ENCODE measurements at regions not wholly inside any gene's neighbourhood (a gene's known extent, or its start where the extent isn't known, plus 50 kb on each side); places are given as distances from the start of the nearest gene placed in this dataset.

DNA sequence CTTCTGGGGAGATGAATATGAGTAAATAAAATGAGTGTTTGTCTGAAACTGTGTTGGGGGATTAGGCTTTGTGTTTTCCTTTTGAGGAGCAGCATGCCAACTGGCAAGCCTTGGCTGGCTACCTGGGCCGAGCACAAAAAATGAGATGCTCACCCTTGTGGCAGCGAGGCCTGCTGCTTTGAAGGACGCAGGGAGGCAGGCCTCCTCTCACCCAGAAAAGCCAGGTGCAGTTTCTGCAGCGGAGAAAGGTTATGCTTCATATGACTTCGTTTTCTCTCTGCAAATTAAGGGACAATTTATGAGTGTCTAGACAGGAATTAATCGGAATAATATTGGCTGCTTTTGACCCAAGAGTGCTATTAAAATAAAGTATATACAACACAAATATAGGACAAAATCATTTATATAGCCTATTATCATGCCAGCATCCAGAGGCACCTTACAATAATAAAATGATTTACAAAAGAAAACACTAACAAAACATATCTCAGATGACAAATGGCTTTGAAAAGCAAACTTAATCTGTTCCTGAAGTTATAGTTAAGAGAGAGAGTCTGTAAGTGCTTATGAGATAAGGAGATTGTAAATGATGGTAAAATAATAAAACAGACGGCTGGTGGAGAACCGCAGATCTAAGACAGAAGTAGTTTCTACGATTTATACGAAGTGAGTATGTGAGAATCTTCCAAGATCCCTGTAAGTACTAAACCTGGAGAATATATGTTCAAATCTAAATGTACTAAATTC, 682.8 kb upstream of the NR2F2 start:
- Histone ChIP-seq H3K9me3 (no peaks in the 10 kb centered on the region), H3K27me3 (no peaks in the 10 kb centered on the region), H3K27ac (no peak overlapping the region), H3K4me3 (no peak overlapping the region), H3K4me1 (no peaks in the 10 kb centered on the region), H3K36me3 (no peaks in the 10 kb centered on the region)
- TF ChIP-seq, protein P1, sequence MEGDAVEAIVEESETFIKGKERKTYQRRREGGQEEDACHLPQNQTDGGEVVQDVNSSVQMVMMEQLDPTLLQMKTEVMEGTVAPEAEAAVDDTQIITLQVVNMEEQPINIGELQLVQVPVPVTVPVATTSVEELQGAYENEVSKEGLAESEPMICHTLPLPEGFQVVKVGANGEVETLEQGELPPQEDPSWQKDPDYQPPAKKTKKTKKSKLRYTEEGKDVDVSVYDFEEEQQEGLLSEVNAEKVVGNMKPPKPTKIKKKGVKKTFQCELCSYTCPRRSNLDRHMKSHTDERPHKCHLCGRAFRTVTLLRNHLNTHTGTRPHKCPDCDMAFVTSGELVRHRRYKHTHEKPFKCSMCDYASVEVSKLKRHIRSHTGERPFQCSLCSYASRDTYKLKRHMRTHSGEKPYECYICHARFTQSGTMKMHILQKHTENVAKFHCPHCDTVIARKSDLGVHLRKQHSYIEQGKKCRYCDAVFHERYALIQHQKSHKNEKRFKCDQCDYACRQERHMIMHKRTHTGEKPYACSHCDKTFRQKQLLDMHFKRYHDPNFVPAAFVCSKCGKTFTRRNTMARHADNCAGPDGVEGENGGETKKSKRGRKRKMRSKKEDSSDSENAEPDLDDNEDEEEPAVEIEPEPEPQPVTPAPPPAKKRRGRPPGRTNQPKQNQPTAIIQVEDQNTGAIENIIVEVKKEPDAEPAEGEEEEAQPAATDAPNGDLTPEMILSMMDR (IDR thresholded peaks at IDR 0.05) = no peak
- intact Hi-C loops (cut with DNase I; ENCODE audit: low total_unique reads) = no loop called here
- no peak for DNase-seq

DNA sequence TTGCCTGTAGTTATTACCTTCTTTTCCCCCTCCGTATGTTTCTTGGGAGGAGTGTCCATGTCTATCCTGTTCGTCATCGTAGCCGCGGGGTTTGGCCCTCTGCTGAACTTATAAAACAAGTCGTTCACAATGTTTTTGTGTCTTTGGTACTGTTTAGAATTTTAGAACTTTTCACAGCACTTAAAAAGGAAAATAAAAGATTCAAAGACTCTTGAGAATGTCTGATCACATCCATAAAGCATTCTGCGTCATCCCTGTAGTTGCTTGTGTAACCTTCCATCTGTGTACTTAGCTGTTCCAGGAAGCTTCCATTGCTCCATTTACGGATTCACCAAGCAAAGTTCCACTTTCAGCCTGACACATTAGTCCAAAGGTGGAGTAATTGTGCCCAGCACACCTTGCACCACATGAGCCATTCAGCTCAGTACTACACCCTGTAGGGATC, 677.1 kb upstream of the NR2F2 start:
- H3K27me3 ChIP-seq = no peaks in the 10 kb centered on the region
- intact Hi-C loops (cut with DNase I; ENCODE audit: low total_unique reads) = no loop called here
- H3K9me3 ChIP-seq = no peaks in the 10 kb centered on the region
- H3K27ac ChIP-seq = peak overlapping the region in 1 of 2 donors; percentile 43
- H3K4me3 ChIP-seq = no peak overlapping the region
- no peaks in the 10 kb centered on the region for H3K36me3 ChIP-seq
- TF ChIP-seq, protein P1 (IDR thresholded peaks at IDR 0.05) = no peak
- H3K4me1 ChIP-seq = peaks cover 0 to 21% (median 0%) of the 10 kb centered on the region in 4 donors
- DNase-seq = no peak

DNA sequence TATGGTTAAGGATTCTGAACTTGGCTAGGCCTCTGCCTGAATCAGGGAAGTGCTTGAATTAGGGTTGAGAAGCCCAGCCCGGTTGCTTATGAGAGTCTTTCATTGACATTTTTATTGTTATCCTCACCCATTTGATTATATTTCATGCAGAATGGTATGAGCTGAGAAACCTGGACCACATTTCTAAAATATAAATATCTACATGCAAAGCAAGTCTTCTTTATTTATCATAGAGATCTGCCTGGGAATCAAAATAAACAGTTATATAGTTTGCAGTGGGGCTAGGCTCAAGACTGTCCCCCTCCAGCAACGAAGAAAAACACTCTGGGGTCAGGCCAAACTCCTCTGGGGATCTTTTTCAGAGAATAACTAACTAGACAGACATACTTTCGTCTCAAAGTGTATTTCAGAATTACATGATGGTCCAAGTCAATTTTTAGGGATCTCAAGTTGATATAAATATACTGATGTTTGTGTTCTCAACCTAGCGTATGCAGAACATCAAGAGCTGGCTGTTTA, 675.4 kb upstream of the NR2F2 start:
- H3K4me3 ChIP-seq = no peak overlapping the region
- no peaks in the 10 kb centered on the region for H3K27me3 ChIP-seq
- no peaks in the 10 kb centered on the region for H3K9me3 ChIP-seq
- intact Hi-C loops (cut with DNase I; ENCODE audit: low total_unique reads) = no loop called here
- H3K27ac ChIP-seq = peak overlapping the region in 1 of 2 donors; percentile 43
- DNase-seq = no peak
- H3K36me3 ChIP-seq = no peaks in the 10 kb centered on the region
- H3K4me1 ChIP-seq = peaks cover 0 to 38% (median 9%) of the 10 kb centered on the region in 4 donors
- TF ChIP-seq, protein P1 (IDR thresholded peaks at IDR 0.05) = no peak

DNA sequence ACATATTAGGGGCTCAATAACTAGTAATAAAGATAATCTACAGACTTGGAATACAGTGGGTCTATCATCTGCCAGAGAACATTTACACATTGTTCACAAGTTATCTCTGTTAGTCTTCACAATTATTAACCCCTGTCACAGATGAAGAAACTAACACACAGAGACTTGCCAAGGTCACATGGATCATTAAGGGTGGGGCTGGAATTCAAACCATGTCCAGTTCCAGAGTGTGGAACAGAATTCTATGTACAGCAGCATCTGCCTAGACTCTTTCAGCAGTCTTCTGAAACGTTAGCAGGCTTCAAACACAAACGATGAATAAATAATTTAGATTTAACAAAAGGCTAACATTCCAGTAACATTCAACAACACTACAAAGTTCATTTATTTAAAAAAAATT, 673.9 kb upstream of the NR2F2 start:
- no peaks in the 10 kb centered on the region for H3K27me3 ChIP-seq
- no peak overlapping the region for H3K27ac ChIP-seq
- no peak for DNase-seq
- H3K4me1 ChIP-seq = peaks cover 0 to 41% (median 9%) of the 10 kb centered on the region in 4 donors
- intact Hi-C loops (cut with DNase I; ENCODE audit: low total_unique reads) = no loop called here
- TF ChIP-seq, protein P1 (IDR thresholded peaks at IDR 0.05) = no peak
- H3K9me3 ChIP-seq = no peaks in the 10 kb centered on the region
- H3K4me3 ChIP-seq = no peak overlapping the region
- H3K36me3 ChIP-seq = no peaks in the 10 kb centered on the region

DNA sequence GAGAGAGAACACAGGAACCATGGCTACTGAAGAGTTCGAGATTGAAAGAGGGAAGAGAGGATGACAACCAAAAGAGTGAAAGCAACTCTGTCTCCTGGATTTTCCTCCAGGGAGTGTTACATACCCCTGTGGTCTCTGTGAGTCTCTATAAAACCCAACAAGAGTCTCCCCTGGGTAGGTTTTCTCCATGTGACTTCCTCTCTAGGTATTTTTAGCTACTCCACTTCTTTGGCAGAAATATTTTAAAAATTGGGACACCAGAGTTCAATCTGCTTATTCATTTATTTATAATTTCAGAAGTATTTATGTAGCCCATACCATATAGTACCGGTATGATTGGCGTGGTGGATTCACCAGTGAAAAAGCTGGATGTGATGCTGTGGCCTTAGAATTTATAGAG, 671.7 kb upstream of the NR2F2 start:
- Histone ChIP-seq H3K27ac (peak overlapping the region; percentile 31 to 71), H3K27me3 (no peaks in the 10 kb centered on the region), H3K36me3 (no peaks in the 10 kb centered on the region), H3K4me1 (peaks cover 0 to 50% (median 9%) of the 10 kb centered on the region in 4 donors), H3K4me3 (no peak overlapping the region), H3K9me3 (no peaks in the 10 kb centered on the region)
- DNase-seq = no peak
- TF ChIP-seq, protein P1 (IDR thresholded peaks at IDR 0.05) = no peak
- intact Hi-C loops (cut with DNase I; ENCODE audit: low total_unique reads) = no loop called here
